GM12878 (cell line): ENCODE measurements at regions not wholly inside any gene's neighbourhood (a gene's known extent, or its start where the extent isn't known, plus 50 kb on each side); places are given as distances from the start of the nearest gene placed in this dataset.

Experiments used
- ATAC-seq: fragments of 200-7000 bp; cut with Tn5 transposase; 3 replicates; pipeline ENCODE4 v1.9.1; 2020; ENCODE audit warnings: mild to moderate bottlenecking, moderate library complexity
- BruUV-seq: library from RNA; stranded (reverse); fragments of 400-500 nt; replicated peaks from 2 replicates; lab custom pipeline; 2021; lab: Mats Ljungman, UMichigan
- CTCF ChIA-PET: fragments of 300-600 bp; sonication (Branson Sonifier 250); formaldehyde crosslinking; extraction: SDS; loops from one replicate; lab custom pipeline; 2021; ENCODE audit warnings: inconsistent platforms; lab: Yijun Ruan, JAX
- POLR2A ChIA-PET: fragments of 350-600 bp; formaldehyde crosslinking; extraction: SDS; loops from one replicate; lab custom pipeline; 2021; ENCODE audit warnings: inconsistent platforms; lab: Charles Lee
- RAD21 ChIA-PET: fragments of 300-600 bp; sonication (Branson Sonifier 250); formaldehyde crosslinking; loops from one replicate; lab custom pipeline; 2023; ENCODE audit warnings: antibody characterized with exemption; ENCODE audit not compliant: unreplicated experiment; lab: Charles Lee
- SMC1A ChIA-PET: fragments of 300-600 bp; sonication (Branson Sonifier 250); formaldehyde crosslinking; loops from one replicate; lab custom pipeline; 2023; ENCODE audit not compliant: unreplicated experiment, uncharacterized antibody; lab: Charles Lee
- DNase-seq: peaks from one replicate; pipeline ENCODE4 v3.0.0-alpha.2; 2011; ENCODE audit warnings: low read depth, low spot score
- FAIRE-seq: peaks from 3 replicates; lab custom pipeline; 2011; peaks lifted over from hg19 to GRCh38; lab: Jason Lieb, UNC
- H2AFZ ChIP-seq: 2 replicates; pipeline ENCODE4 v1.6.0; 2011; ENCODE audit warnings: low read depth, low read length, control low read depth; ENCODE audit not compliant: control insufficient read depth
- H3K27ac ChIP-seq: 2 replicates; pipeline ENCODE4 v1.5.1; 2011; ENCODE audit warnings: control low read depth; ENCODE audit not compliant: control insufficient read depth, insufficient read depth
- H3K27me3 ChIP-seq, 2 experiments: replicated peaks in 1 of 2; 2 replicates each; pipeline versions ENCODE4 v1.6.0 to v1.6.1; 2011; ENCODE audit warnings: low read length in 1 of 2; ENCODE audit not compliant: control insufficient read depth in 2 of 2, insufficient read depth in 2 of 2
- H3K36me3 ChIP-seq, 2 experiments: 2 replicates each; pipeline ENCODE4 v1.5.1; 2011; ENCODE audit warnings: low read length in 1 of 2; ENCODE audit not compliant: control insufficient read depth in 2 of 2, insufficient read depth in 2 of 2
- H3K4me1 ChIP-seq: 2 replicates; pipeline ENCODE4 v1.6.1; 2011; ENCODE audit warnings: mild to moderate bottlenecking, low read length, moderate library complexity, mixed read lengths; ENCODE audit not compliant: control insufficient read depth, insufficient read depth
- H3K4me2 ChIP-seq: 2 replicates; pipeline ENCODE4 v1.6.0; 2011; ENCODE audit warnings: control low read depth; ENCODE audit not compliant: control insufficient read depth, insufficient read depth
- H3K4me3 ChIP-seq: fragments of 200-600 bp; sonication (generic); 2 replicates; pipeline ENCODE4 v1.5.1; 2016
- H3K79me2 ChIP-seq: 2 replicates; pipeline ENCODE4 v1.6.0; 2011; ENCODE audit warnings: low read length; ENCODE audit not compliant: control insufficient read depth, insufficient read depth
- H3K9ac ChIP-seq: 2 replicates; pipeline ENCODE4 v1.8.0; 2011; ENCODE audit warnings: low read length, control low read depth, mixed read lengths; ENCODE audit not compliant: control insufficient read depth, insufficient read depth
- H3K9me3 ChIP-seq: replicated peaks from 3 replicates; pipeline ENCODE4 v1.5.1; 2011; ENCODE audit warnings: mild to moderate bottlenecking, low read length; ENCODE audit not compliant: control insufficient read depth, insufficient read depth
- H4K20me1 ChIP-seq: 2 replicates; pipeline ENCODE4 v1.6.0; 2011; ENCODE audit not compliant: control insufficient read depth, insufficient read depth
- BCL3 ChIP-seq: IDR thresholded peaks from 2 replicates; pipeline ENCODE4 v1.6.1; 2011; ENCODE audit warnings: borderline replicate concordance, low read depth, mild to moderate bottlenecking, moderate library complexity, low read length; ENCODE audit not compliant: insufficient read depth, poor library complexity, severe bottlenecking
- CREM ChIP-seq: IDR thresholded peaks from 2 replicates; pipeline ENCODE4 v1.6.1; 2014; ENCODE audit warnings: antibody characterized with exemption, low read depth
- DPF2 ChIP-seq: fragments of 450-650 bp; IDR thresholded peaks from 2 replicates; pipeline ENCODE4 v1.6.1; 2017; ENCODE audit warnings: mild to moderate bottlenecking
- EZH2 ChIP-seq: IDR thresholded peaks from 2 replicates; pipeline ENCODE4 v1.6.1; 2012; ENCODE audit warnings: low read depth, mild to moderate bottlenecking, control low read depth, inconsistent platforms, low read length, borderline replicate concordance; ENCODE audit not compliant: control insufficient read depth
- IKZF2 ChIP-seq, 2 experiments: fragments of 450-650 bp; IDR thresholded peaks; 2 replicates each; pipeline ENCODE4 v1.6.1; 2017; ENCODE audit warnings: mild to moderate bottlenecking in 2 of 2, moderate library complexity in 2 of 2
- LARP7 ChIP-seq: fragments of 450-650 bp; IDR thresholded peaks from 2 replicates; pipeline ENCODE4 v1.6.1; 2017; ENCODE audit warnings: mild to moderate bottlenecking
- MTA3 ChIP-seq: IDR thresholded peaks from 2 replicates; pipeline ENCODE4 v1.6.1; 2012; ENCODE audit warnings: low read length, inconsistent platforms, borderline replicate concordance
- RFX5 ChIP-seq: IDR thresholded peaks from 2 replicates; pipeline ENCODE4 v1.6.1; 2011; ENCODE audit warnings: low read depth, low read length, improper control_type of control experiment
- SREBF1 ChIP-seq: IDR thresholded peaks from 2 replicates; pipeline ENCODE4 v1.6.1; 2012; ENCODE audit warnings: mild to moderate bottlenecking, low read length
- ZZZ3 ChIP-seq: IDR thresholded peaks from 2 replicates; pipeline ENCODE4 v1.6.1; 2011; ENCODE audit warnings: low read depth; ENCODE audit not compliant: control insufficient read depth, insufficient read length
- WGBS: methylation state at CpG from one replicate; pipeline ENCODE4 v1.1.6; 2016; ENCODE audit warnings: low lambda C conversion rate; ENCODE audit not compliant: insufficient replicate concordance, insufficient coverage; ENCODE audit errors: missing lambda C conversion rate; 5-methylcytosine and 5-hydroxymethylcytosine counted together
- in situ Hi-C: fragments of 300-500 bp; cut with MboI; formaldehyde crosslinking; loops from 9 replicates; pipeline ENCODE4 v1.14.3; 2018; ENCODE audit warnings: mixed read lengths
- intact Hi-C: fragments of 100-400 bp; cut with micrococcal nuclease; formaldehyde crosslinking; loops from one replicate; pipeline ENCODE4 v1.14.2; 2022; ENCODE audit not compliant: unreplicated experiment
- TF ChIP-seq, protein P1 (sequence below): fragments of 450-650 bp; conservative IDR thresholded peaks from 2 replicates; pipeline ENCODE4 v1.6.1; 2017; ENCODE audit warnings: mild to moderate bottlenecking, moderate library complexity
- TF ChIP-seq, protein P2 (sequence below): fragments of 450-650 bp; IDR thresholded peaks from 2 replicates; pipeline ENCODE4 v1.6.1; 2017; ENCODE audit warnings: low read depth, mild to moderate bottlenecking, moderate library complexity

DNA sequence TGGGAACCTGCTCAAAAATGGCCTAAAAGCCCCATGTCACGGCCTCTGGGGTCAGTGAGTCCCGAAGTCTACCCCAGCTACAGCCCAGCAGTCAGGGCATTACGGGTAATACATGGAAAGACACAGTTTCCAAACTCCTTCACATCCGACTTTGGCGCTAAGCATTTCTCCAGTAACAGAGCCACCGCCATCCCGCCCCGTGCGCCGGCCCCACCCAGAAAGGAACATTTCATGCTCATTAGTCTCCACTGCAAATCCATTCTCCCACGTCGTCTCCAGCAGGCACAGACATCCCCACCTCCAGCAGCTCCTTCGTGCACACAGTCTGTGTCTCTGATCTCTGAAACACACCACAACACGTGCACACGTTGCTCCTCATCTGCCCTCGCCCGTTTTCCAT is 509.2 kb upstream of the ID2 start:
- BruUV-seq = no TSS peak
- H3K4me1 ChIP-seq = no peaks in the 10 kb centered on the region
- in situ Hi-C loops = no loop called here
- no peaks in the 10 kb centered on the region; the same call in 2 of the 3 replicates for H3K9me3 ChIP-seq
- H4K20me1 ChIP-seq = no peaks in the 10 kb centered on the region
- no peak overlapping the region for H3K27ac ChIP-seq
- no peak overlapping the region for H3K4me2 ChIP-seq
- intact Hi-C loops = loop anchor here (10.0 kb wide), 1 partner anchor 512 kb away; the partner anchor contains the start of gene ID2
- ChIA-PET RAD21 (interaction anchor here (0.9 to 1.0 kb wide), 2 partner anchors 129 to 605 kb away, joined by 3 read pairs; no protein-coding TSS in a partner anchor), POLR2A (no interaction called here), CTCF (interaction anchor here (1.5 kb wide), 1 partner anchor 32 kb away, joined by 4 read pairs; no protein-coding TSS in a partner anchor), SMC1A (interaction anchor here (0.7 to 3.1 kb wide), 4 partner anchors 13 to 250 kb away, joined by 3 to 14 read pairs (median 3); no protein-coding TSS in a partner anchor)
- TF ChIP-seq SREBF1 (no peak), ZZZ3 (no peak), MTA3 (no peak), DPF2 (no peak), RFX5 (no peak), IKZF2 (IDR thresholded peaks at IDR 0.05) (no peak), EZH2 (no peak)
- H3K36me3 ChIP-seq = no peaks in the 10 kb centered on the region; a peak in 1 of 4 replicates
- H3K9ac ChIP-seq = no peak overlapping the region
- DNase-seq (no peak), FAIRE-seq (no peak), ATAC-seq (no peak)
- 45% methylated on average over 17 of the region's 17 CpGs for WGBS
- H2AFZ ChIP-seq = no peak overlapping the region
- no peaks in the 10 kb centered on the region for H3K27me3 ChIP-seq
- no peaks in the 10 kb centered on the region for H3K79me2 ChIP-seq
- no peak overlapping the region for H3K4me3 ChIP-seq

DNA sequence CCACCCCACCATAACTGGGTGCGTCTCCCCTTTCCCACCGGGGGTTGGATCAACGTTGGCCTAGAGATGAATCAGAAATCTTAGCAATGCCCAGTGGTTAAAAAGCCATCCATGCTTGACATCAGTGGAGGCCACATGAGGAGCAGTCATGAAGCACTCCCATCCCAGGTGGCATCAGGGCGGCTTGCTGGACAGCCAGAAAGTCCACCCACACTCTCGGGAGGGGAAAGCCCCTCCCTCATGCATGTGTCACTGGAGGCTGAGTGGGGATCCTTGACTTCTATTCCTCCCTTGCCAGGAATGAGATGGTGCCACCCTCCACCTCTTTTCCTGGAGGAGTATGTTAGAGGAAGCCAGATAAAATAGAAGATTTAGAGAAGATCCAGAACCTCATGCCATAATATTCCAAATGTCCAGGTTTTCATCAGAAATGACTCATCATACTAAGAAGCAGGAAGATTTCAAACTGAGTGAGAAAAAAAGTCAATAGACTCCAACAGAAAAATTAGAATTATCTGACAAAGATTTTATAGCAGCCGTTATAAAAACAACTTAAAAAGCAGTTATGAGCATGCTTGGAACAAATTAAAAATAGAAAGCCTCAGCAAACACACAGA is 507.1 kb upstream of the ID2 start:
- Histone ChIP-seq H3K36me3 (no peaks in the 10 kb centered on the region; a peak in 1 of 4 replicates), H3K9ac (no peak overlapping the region), H3K9me3 (no peaks in the 10 kb centered on the region; the same call in 2 of the 3 replicates), H3K79me2 (no peaks in the 10 kb centered on the region), H4K20me1 (no peaks in the 10 kb centered on the region), H2AFZ (no peak overlapping the region), H3K4me1 (no peaks in the 10 kb centered on the region), H3K4me3 (no peak overlapping the region), H3K27me3 (no peaks in the 10 kb centered on the region), H3K27ac (no peak overlapping the region), H3K4me2 (no peak overlapping the region)
- WGBS = 26% methylated on average over 6 of the region's 6 CpGs
- DNase-seq = no peak
- in situ Hi-C loops = no loop called here
- ChIA-PET CTCF (no interaction called here), POLR2A (no interaction called here), RAD21 (interaction anchor here (0.7 kb wide), 1 partner anchor 74 kb away, joined by 4 read pairs; no protein-coding TSS in a partner anchor), SMC1A (interaction anchor here (0.6 kb wide), 1 partner anchor 13 kb away, joined by 3 read pairs; no protein-coding TSS in a partner anchor)
- ATAC-seq = no peak
- no TSS peak for BruUV-seq
- FAIRE-seq = no peak
- intact Hi-C loops = loop anchor here (10.0 kb wide), 1 partner anchor 510 kb away; the partner anchor contains the start of gene ID2
- no peak for TF ChIP-seq LARP7
- TF ChIP-seq, protein P1, sequence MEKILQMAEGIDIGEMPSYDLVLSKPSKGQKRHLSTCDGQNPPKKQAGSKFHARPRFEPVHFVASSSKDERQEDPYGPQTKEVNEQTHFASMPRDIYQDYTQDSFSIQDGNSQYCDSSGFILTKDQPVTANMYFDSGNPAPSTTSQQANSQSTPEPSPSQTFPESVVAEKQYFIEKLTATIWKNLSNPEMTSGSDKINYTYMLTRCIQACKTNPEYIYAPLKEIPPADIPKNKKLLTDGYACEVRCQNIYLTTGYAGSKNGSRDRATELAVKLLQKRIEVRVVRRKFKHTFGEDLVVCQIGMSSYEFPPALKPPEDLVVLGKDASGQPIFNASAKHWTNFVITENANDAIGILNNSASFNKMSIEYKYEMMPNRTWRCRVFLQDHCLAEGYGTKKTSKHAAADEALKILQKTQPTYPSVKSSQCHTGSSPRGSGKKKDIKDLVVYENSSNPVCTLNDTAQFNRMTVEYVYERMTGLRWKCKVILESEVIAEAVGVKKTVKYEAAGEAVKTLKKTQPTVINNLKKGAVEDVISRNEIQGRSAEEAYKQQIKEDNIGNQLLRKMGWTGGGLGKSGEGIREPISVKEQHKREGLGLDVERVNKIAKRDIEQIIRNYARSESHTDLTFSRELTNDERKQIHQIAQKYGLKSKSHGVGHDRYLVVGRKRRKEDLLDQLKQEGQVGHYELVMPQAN = no peak
- TF ChIP-seq, protein P2, sequence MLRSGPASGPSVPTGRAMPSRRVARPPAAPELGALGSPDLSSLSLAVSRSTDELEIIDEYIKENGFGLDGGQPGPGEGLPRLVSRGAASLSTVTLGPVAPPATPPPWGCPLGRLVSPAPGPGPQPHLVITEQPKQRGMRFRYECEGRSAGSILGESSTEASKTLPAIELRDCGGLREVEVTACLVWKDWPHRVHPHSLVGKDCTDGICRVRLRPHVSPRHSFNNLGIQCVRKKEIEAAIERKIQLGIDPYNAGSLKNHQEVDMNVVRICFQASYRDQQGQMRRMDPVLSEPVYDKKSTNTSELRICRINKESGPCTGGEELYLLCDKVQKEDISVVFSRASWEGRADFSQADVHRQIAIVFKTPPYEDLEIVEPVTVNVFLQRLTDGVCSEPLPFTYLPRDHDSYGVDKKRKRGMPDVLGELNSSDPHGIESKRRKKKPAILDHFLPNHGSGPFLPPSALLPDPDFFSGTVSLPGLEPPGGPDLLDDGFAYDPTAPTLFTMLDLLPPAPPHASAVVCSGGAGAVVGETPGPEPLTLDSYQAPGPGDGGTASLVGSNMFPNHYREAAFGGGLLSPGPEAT = no peak
- TF ChIP-seq EZH2 = no peak
- TF ChIP-seq CREM = no peak
- no peak for TF ChIP-seq BCL3
